GM12878 (cell line): ENCODE measurements at regions not wholly inside any gene's neighbourhood (a gene's known extent, or its start where the extent isn't known, plus 50 kb on each side); places are given as distances from the start of the nearest gene placed in this dataset.

ENCODE experiments used
- ATAC-seq: fragments of 200-7000 bp; cut with Tn5 transposase; 3 replicates; pipeline ENCODE4 v1.9.1; 2020; ENCODE audit warnings: mild to moderate bottlenecking, moderate library complexity
- BruUV-seq: library from RNA; stranded (reverse); fragments of 400-500 nt; replicated peaks from 2 replicates; lab custom pipeline; 2021; lab: Mats Ljungman, UMichigan
- CTCF ChIA-PET: fragments of 300-600 bp; sonication (Branson Sonifier 250); formaldehyde crosslinking; extraction: SDS; loops from one replicate; lab custom pipeline; 2021; ENCODE audit warnings: inconsistent platforms; lab: Yijun Ruan, JAX
- POLR2A ChIA-PET: fragments of 350-600 bp; formaldehyde crosslinking; extraction: SDS; loops from one replicate; lab custom pipeline; 2021; ENCODE audit warnings: inconsistent platforms; lab: Charles Lee
- RAD21 ChIA-PET: fragments of 300-600 bp; sonication (Branson Sonifier 250); formaldehyde crosslinking; loops from one replicate; lab custom pipeline; 2023; ENCODE audit warnings: antibody characterized with exemption; ENCODE audit not compliant: unreplicated experiment; lab: Charles Lee
- SMC1A ChIA-PET: fragments of 300-600 bp; sonication (Branson Sonifier 250); formaldehyde crosslinking; loops from one replicate; lab custom pipeline; 2023; ENCODE audit not compliant: unreplicated experiment, uncharacterized antibody; lab: Charles Lee
- DNase-seq: peaks from one replicate; pipeline ENCODE4 v3.0.0-alpha.2; 2011; ENCODE audit warnings: low read depth, low spot score
- FAIRE-seq: peaks from 3 replicates; lab custom pipeline; 2011; peaks lifted over from hg19 to GRCh38; lab: Jason Lieb, UNC
- H2AFZ ChIP-seq: 2 replicates; pipeline ENCODE4 v1.6.0; 2011; ENCODE audit warnings: low read depth, low read length, control low read depth; ENCODE audit not compliant: control insufficient read depth
- H3K27ac ChIP-seq: 2 replicates; pipeline ENCODE4 v1.5.1; 2011; ENCODE audit warnings: control low read depth; ENCODE audit not compliant: control insufficient read depth, insufficient read depth
- H3K27me3 ChIP-seq, 2 experiments: replicated peaks in 1 of 2; 2 replicates each; pipeline versions ENCODE4 v1.6.0 to v1.6.1; 2011; ENCODE audit warnings: low read length in 1 of 2; ENCODE audit not compliant: control insufficient read depth in 2 of 2, insufficient read depth in 2 of 2
- H3K36me3 ChIP-seq, 2 experiments: 2 replicates each; pipeline ENCODE4 v1.5.1; 2011; ENCODE audit warnings: low read length in 1 of 2; ENCODE audit not compliant: control insufficient read depth in 2 of 2, insufficient read depth in 2 of 2
- H3K4me1 ChIP-seq: 2 replicates; pipeline ENCODE4 v1.6.1; 2011; ENCODE audit warnings: mild to moderate bottlenecking, low read length, moderate library complexity, mixed read lengths; ENCODE audit not compliant: control insufficient read depth, insufficient read depth
- H3K4me2 ChIP-seq: 2 replicates; pipeline ENCODE4 v1.6.0; 2011; ENCODE audit warnings: control low read depth; ENCODE audit not compliant: control insufficient read depth, insufficient read depth
- H3K4me3 ChIP-seq: fragments of 200-600 bp; sonication (generic); 2 replicates; pipeline ENCODE4 v1.5.1; 2016
- H3K79me2 ChIP-seq: 2 replicates; pipeline ENCODE4 v1.6.0; 2011; ENCODE audit warnings: low read length; ENCODE audit not compliant: control insufficient read depth, insufficient read depth
- H3K9ac ChIP-seq: 2 replicates; pipeline ENCODE4 v1.8.0; 2011; ENCODE audit warnings: low read length, control low read depth, mixed read lengths; ENCODE audit not compliant: control insufficient read depth, insufficient read depth
- H3K9me3 ChIP-seq: replicated peaks from 3 replicates; pipeline ENCODE4 v1.5.1; 2011; ENCODE audit warnings: mild to moderate bottlenecking, low read length; ENCODE audit not compliant: control insufficient read depth, insufficient read depth
- H4K20me1 ChIP-seq: 2 replicates; pipeline ENCODE4 v1.6.0; 2011; ENCODE audit not compliant: control insufficient read depth, insufficient read depth
- CREM ChIP-seq: IDR thresholded peaks from 2 replicates; pipeline ENCODE4 v1.6.1; 2014; ENCODE audit warnings: antibody characterized with exemption, low read depth
- E4F1 ChIP-seq: fragments of 450-650 bp; IDR thresholded peaks from 2 replicates; pipeline ENCODE4 v1.6.1; 2018; ENCODE audit warnings: borderline replicate concordance, mild to moderate bottlenecking; ENCODE audit not compliant: partially characterized antibody
- EP300 ChIP-seq, 2 experiments: fragments of 150-350 bp in 1 of 2; IDR thresholded peaks; 2 replicates each; pipeline ENCODE4 v1.6.1; 2011 to 2012; ENCODE audit warnings: low read depth in 2 of 2, low read length in 2 of 2, borderline replicate concordance in 1 of 2, improper control_type of control experiment in 1 of 2, inconsistent platforms in 1 of 2; ENCODE audit not compliant: control insufficient read depth in 1 of 2
- FOXM1 ChIP-seq: IDR thresholded peaks from 2 replicates; pipeline ENCODE4 v1.6.1; 2012; ENCODE audit warnings: low read depth, mild to moderate bottlenecking, inconsistent platforms, low read length, moderate library complexity
- GATAD2B ChIP-seq: fragments of 450-650 bp; conservative IDR thresholded peaks from 2 replicates; pipeline ENCODE4 v1.6.1; 2017; ENCODE audit warnings: low read depth, mild to moderate bottlenecking, moderate library complexity
- IRF5 ChIP-seq: fragments of 450-650 bp; IDR thresholded peaks from 2 replicates; pipeline ENCODE4 v1.6.1; 2017; ENCODE audit warnings: borderline replicate concordance
- JUND ChIP-seq: IDR thresholded peaks from 2 replicates; pipeline ENCODE4 v1.6.1; 2012; ENCODE audit warnings: low read depth, mild to moderate bottlenecking, low read length, improper control_type of control experiment, moderate library complexity
- KDM1A ChIP-seq: fragments of 200-600 bp; sonication (generic); IDR thresholded peaks from 2 replicates; pipeline ENCODE4 v1.6.1; 2016; ENCODE audit warnings: borderline replicate concordance
- MXI1 ChIP-seq: fragments of 150-350 bp; IDR thresholded peaks from 2 replicates; pipeline ENCODE4 v1.6.1; 2011; ENCODE audit warnings: low read depth, mild to moderate bottlenecking, inconsistent platforms, low read length, improper control_type of control experiment
- MYB ChIP-seq: fragments of 150-350 bp; IDR thresholded peaks from 2 replicates; pipeline ENCODE4 v1.6.1; 2014; ENCODE audit warnings: mild to moderate bottlenecking, low read depth, low read length, borderline replicate concordance
- NKRF ChIP-seq: fragments of 450-650 bp; conservative IDR thresholded peaks from 2 replicates; pipeline ENCODE4 v1.6.1; 2017; ENCODE audit warnings: mild to moderate bottlenecking, moderate library complexity
- PBX3 ChIP-seq: IDR thresholded peaks from 2 replicates; pipeline ENCODE4 v1.6.1; 2011; ENCODE audit warnings: mild to moderate bottlenecking, low read depth, low read length, moderate library complexity; ENCODE audit not compliant: insufficient replicate concordance
- POU2F2 ChIP-seq: IDR thresholded peaks from 3 replicates; pipeline ENCODE4 v1.6.1; 2011; ENCODE audit warnings: low read depth, mild to moderate bottlenecking, low read length, borderline replicate concordance
- SP1 ChIP-seq: IDR thresholded peaks from one replicate; pipeline ENCODE4 v1.6.1; 2011; ENCODE audit warnings: low read depth, low read length
- SPI1 ChIP-seq: IDR thresholded peaks from 2 replicates; pipeline ENCODE4 v1.6.1; 2011; ENCODE audit warnings: low read depth, mild to moderate bottlenecking, low read length, moderate library complexity, borderline replicate concordance; ENCODE audit not compliant: insufficient read depth
- STAT1 ChIP-seq: fragments of 450-650 bp; conservative IDR thresholded peaks from 2 replicates; pipeline ENCODE4 v1.6.1; 2014; ENCODE audit warnings: antibody characterized with exemption, mild to moderate bottlenecking
- WGBS: methylation state at CpG from one replicate; pipeline ENCODE4 v1.1.6; 2016; ENCODE audit warnings: low lambda C conversion rate; ENCODE audit not compliant: insufficient replicate concordance, insufficient coverage; ENCODE audit errors: missing lambda C conversion rate; 5-methylcytosine and 5-hydroxymethylcytosine counted together
- in situ Hi-C: fragments of 300-500 bp; cut with MboI; formaldehyde crosslinking; loops from 9 replicates; pipeline ENCODE4 v1.14.3; 2018; ENCODE audit warnings: mixed read lengths
- intact Hi-C: fragments of 100-400 bp; cut with micrococcal nuclease; formaldehyde crosslinking; loops from one replicate; pipeline ENCODE4 v1.14.2; 2022; ENCODE audit not compliant: unreplicated experiment

- no peak for TF ChIP-seq NKRF
These were observed 131.3 kb upstream of the FBXL4 start (continued) for GRCh38 chr6:99079058-99079457.

GRCh38 chr6:99073223-99073622, 125.5 kb upstream of the FBXL4 start:
- Histone ChIP-seq H3K4me3 (no peak overlapping the region), H3K4me2 (no peak overlapping the region), H3K79me2 (no peaks in the 10 kb centered on the region), H3K4me1 (no peaks in the 10 kb centered on the region), H3K9me3 (no peaks in the 10 kb centered on the region), H3K36me3 (no peaks in the 10 kb centered on the region), H3K9ac (no peak overlapping the region), H3K27ac (no peak overlapping the region), H4K20me1 (no peaks in the 10 kb centered on the region), H3K27me3 (peaks cover 0 to 2% of the 10 kb centered on the region in 2 experiments; a peak in 1 of 4 replicates), H2AFZ (no peak overlapping the region)
- no peak for ATAC-seq
- intact Hi-C loops (no loop called here), in situ Hi-C loops (no loop called here)
- no peak for DNase-seq
- POLR2A ChIA-PET: no interaction called here
- 30% methylated on average over 4 of the region's 4 CpGs for WGBS
- no TSS peak for BruUV-seq
- RAD21 ChIA-PET: no interaction called here
- CTCF ChIA-PET: no interaction called here
- no peak for FAIRE-seq
- SMC1A ChIA-PET: no interaction called here
- TF ChIP-seq IRF5 (no peak), SPI1 (no peak), MYB (no peak), FOXM1 (no peak), E4F1 (no peak), MXI1 (no peak), PBX3 (no peak), KDM1A (no peak), GATAD2B (no peak), EP300 (IDR thresholded peaks at IDR 0.05; ENCODE audit: borderline replicate concordance in 1 of 2, control insufficient read depth in 1 of 2, low read depth in 2 of 2, low read length in 2 of 2) (no peak), POU2F2 (no peak), JUND (no peak), SP1 (no peak), STAT1 (no peak), CREM (no peak)
